Endodermal cell (in vitro differentiated cells): ENCODE measurements at regions not wholly inside any gene's neighbourhood (a gene's known extent, or its start where the extent isn't known, plus 50 kb on each side); places are given as distances from the start of the nearest gene placed in this dataset.

Experiments used
- DNase-seq: peaks from one replicate; pipeline ENCODE4 v3.0.0-alpha.2; 2017
- H3K27ac ChIP-seq: 2 replicates; pipeline ENCODE4 v1.5.1; 2013; ENCODE audit warnings: mild to moderate bottlenecking, low read depth, low read length, moderate library complexity
- H3K27me3 ChIP-seq: 2 replicates; pipeline ENCODE4 v1.6.1; 2013; ENCODE audit warnings: mild to moderate bottlenecking, low read length, moderate library complexity; ENCODE audit not compliant: insufficient read depth, control insufficient read depth, poor library complexity, severe bottlenecking
- H3K36me3 ChIP-seq: 2 replicates; pipeline ENCODE4 v1.7.0; 2013; ENCODE audit warnings: mild to moderate bottlenecking, low read length, moderate library complexity; ENCODE audit not compliant: control insufficient read depth, insufficient read depth
- H3K4me1 ChIP-seq: one replicate; pipeline ENCODE4 v1.7.0; 2013; ENCODE audit warnings: low read length; ENCODE audit not compliant: control insufficient read depth, insufficient read depth
- H3K4me3 ChIP-seq: 2 replicates; pipeline ENCODE4 v1.5.1; 2013; ENCODE audit warnings: mild to moderate bottlenecking, low read length, moderate library complexity
- H3K9ac ChIP-seq: 2 replicates; pipeline ENCODE4 v1.6.1; 2013; ENCODE audit warnings: mild to moderate bottlenecking, low read length, moderate library complexity; ENCODE audit not compliant: poor library complexity, severe bottlenecking; ENCODE audit errors: extremely low read depth
- H3K9me3 ChIP-seq: 2 replicates; pipeline ENCODE4 v1.6.1; 2013; ENCODE audit warnings: mild to moderate bottlenecking, low read length, moderate library complexity; ENCODE audit not compliant: control insufficient read depth
- H3K27ac Mint-ChIP-seq: 2 replicates; pipeline ENCODE4 v1.8.0; 2020; ENCODE audit warnings: mixed read lengths
- H3K27me3 Mint-ChIP-seq: 2 replicates; pipeline ENCODE4 v1.8.0; 2021; ENCODE audit warnings: mild to moderate bottlenecking, mixed read lengths; ENCODE audit not compliant: insufficient read depth
- H3K36me3 Mint-ChIP-seq: 2 replicates; pipeline ENCODE4 v1.8.0; 2020; ENCODE audit warnings: low read depth, mixed read lengths
- H3K4me1 Mint-ChIP-seq: 2 replicates; pipeline ENCODE4 v1.8.0; 2020; ENCODE audit warnings: mixed read lengths
- H3K4me3 Mint-ChIP-seq: 2 replicates; pipeline ENCODE4 v1.8.0; 2020; ENCODE audit warnings: mild to moderate bottlenecking, moderate library complexity, mixed read lengths
- H3K9me3 Mint-ChIP-seq: 2 replicates; pipeline ENCODE4 v1.8.0; 2020; ENCODE audit warnings: mild to moderate bottlenecking, mixed read lengths
- CTCF ChIP-seq: fragments of 200-600 bp; sonication (generic); conservative IDR thresholded peaks from 2 replicates; pipeline ENCODE4 v1.5.0; 2021; ENCODE audit warnings: antibody characterized with exemption, mild to moderate bottlenecking
- WGBS, 2 experiments: methylation state at CpG; one replicate each; pipeline versions ENCODE4 v1.1.5 to v1.1.7; 2013; ENCODE audit warnings: missing lambda C conversion rate in 2 of 2, mixed read lengths in 1 of 2; ENCODE audit not compliant: insufficient coverage in 1 of 2, insufficient read length in 1 of 2; 5-methylcytosine and 5-hydroxymethylcytosine counted together

- Mint-ChIP-seq H3K36me3 (no peaks in the 10 kb centered on the region), H3K4me3 (no peak overlapping the region), H3K27me3 (no peaks in the 10 kb centered on the region), H3K27ac (no peak overlapping the region), H3K4me1 (peaks cover 31% of the 10 kb centered on the region), H3K9me3 (peaks cover 2% of the 10 kb centered on the region)
- DNase-seq: no peak
- Histone ChIP-seq H3K4me1 (no peaks in the 10 kb centered on the region), H3K27me3 (no peaks in the 10 kb centered on the region), H3K36me3 (no peaks in the 10 kb centered on the region), H3K9me3 (no peaks in the 10 kb centered on the region), H3K4me3 (no peak overlapping the region), H3K27ac (no peak overlapping the region), H3K9ac (no peak overlapping the region)
- no peak for TF ChIP-seq CTCF
- WGBS, 2 experiments: 75 to 82% methylated on average over 2 to 3 of the region's 3 CpGs
These were observed 221.5 kb downstream of the TSN start for GRCh38 chr2:121976926-121977325.

DNA sequence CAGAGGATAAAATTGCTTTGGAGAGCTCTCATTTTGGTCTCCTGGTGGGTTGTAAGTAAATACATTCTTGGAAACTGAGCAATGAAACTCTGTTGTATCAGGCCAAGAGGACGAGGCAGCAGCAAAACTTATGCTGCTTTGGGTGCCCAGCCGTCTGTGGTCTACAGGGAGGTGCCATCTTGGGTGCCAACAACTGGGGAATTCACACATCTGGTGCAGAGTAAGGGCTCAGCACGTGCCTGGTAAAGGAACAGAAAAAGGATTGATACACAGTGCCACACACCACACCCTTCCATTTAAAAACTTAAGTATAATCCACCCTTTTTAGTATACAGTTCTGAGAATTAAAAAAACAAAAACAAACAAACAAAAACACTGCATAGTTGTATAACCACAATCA lies 221.9 kb downstream of the TSN start:
- no peaks in the 10 kb centered on the region for H3K9me3 ChIP-seq
- no peak overlapping the region for H3K9ac ChIP-seq
- no peak overlapping the region for H3K27ac ChIP-seq
- no peaks in the 10 kb centered on the region for H3K36me3 ChIP-seq
- no peak overlapping the region for H3K4me3 Mint-ChIP-seq
- H3K27me3 Mint-ChIP-seq: no peaks in the 10 kb centered on the region
- H3K9me3 Mint-ChIP-seq: peaks cover 2% of the 10 kb centered on the region
- no peaks in the 10 kb centered on the region for H3K36me3 Mint-ChIP-seq
- no peak for TF ChIP-seq CTCF
- H3K27me3 ChIP-seq: no peaks in the 10 kb centered on the region
- no peaks in the 10 kb centered on the region for H3K4me1 ChIP-seq
- peaks cover 31% of the 10 kb centered on the region for H3K4me1 Mint-ChIP-seq
- H3K4me3 ChIP-seq: no peak overlapping the region
- WGBS, 2 experiments: 90% methylated on average over 3 of the region's 3 CpGs; no CpG with 5 or more reads in 1 of the 2 experiments
- DNase-seq: no peak
- no peak overlapping the region for H3K27ac Mint-ChIP-seq

DNA sequence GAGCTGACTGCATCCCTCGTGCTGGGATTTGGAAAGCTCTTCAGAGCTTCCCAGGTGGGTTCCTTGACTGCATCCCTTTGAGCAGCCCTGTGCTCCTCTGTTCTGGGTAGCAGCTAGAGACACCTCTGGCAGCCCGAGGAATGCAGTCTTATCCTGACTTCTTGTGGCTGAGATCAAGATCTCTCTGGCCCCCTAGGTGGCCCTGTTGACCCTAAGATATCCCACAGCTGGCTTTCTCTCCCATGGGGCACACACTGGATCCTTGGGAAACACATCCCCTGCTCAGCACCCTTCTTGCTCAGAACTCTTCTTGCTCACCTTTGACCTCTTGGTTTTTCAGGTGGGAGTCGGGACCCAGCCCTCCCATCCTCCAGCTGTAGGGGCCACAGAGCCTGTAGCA lies 237.2 kb downstream of the TSN start:
- Mint-ChIP-seq H3K27ac (no peak overlapping the region), H3K9me3 (peaks cover 2% of the 10 kb centered on the region), H3K36me3 (no peaks in the 10 kb centered on the region), H3K27me3 (no peaks in the 10 kb centered on the region), H3K4me3 (no peak overlapping the region), H3K4me1 (peaks cover 24% of the 10 kb centered on the region)
- DNase-seq: peak; percentile 82
- peak; percentile 59 for TF ChIP-seq CTCF
- peaks cover 5% of the 10 kb centered on the region for H3K4me1 ChIP-seq
- 68% methylated on average over 3 of the region's 3 CpGs; no CpG with 5 or more reads in 1 of the 2 experiments for WGBS, 2 experiments
- H3K27me3 ChIP-seq: no peaks in the 10 kb centered on the region
- H3K4me3 ChIP-seq: no peak overlapping the region
- peaks cover 15% of the 10 kb centered on the region for H3K9me3 ChIP-seq
- no peak overlapping the region for H3K27ac ChIP-seq
- H3K9ac ChIP-seq: no peak overlapping the region
- no peaks in the 10 kb centered on the region for H3K36me3 ChIP-seq
